GM18519 (cell line): ENCODE measurements at regions not wholly inside any gene's neighbourhood (a gene's known extent, or its start where the extent isn't known, plus 50 kb on each side); places are given as distances from the start of the nearest gene placed in this dataset.

ENCODE experiments used
- ATAC-seq: cut with Tn5 transposase; IDR thresholded peaks from one replicate; pipeline ENCODE4 v1.9.1; 2021; ENCODE audit warnings: mild to moderate bottlenecking, moderate library complexity; ENCODE audit not compliant: unreplicated experiment, low FRiP score

- ATAC-seq, result peak; percentile 44
Observed at GRCh38 chr1:98051065-98051675, 130.3 kb upstream of the DPYD start.

GRCh38 chr1:98049370-98050135 is 128.7 kb upstream of the DPYD start:
- ATAC-seq, result no peak

GRCh38 chr1:98048751-98049325 is 128.0 kb upstream of the DPYD start:
- ATAC-seq, result no peak

- peak; percentile 51 for ATAC-seq
Observed at GRCh38 chr1:98048244-98048643, 127.4 kb upstream of the DPYD start.

- no peak for ATAC-seq
Observed at GRCh38 chr1:98047171-98047570, 126.3 kb upstream of the DPYD start.

- ATAC-seq, result no peak
Observed at GRCh38 chr1:98045767-98046641, 125.2 kb upstream of the DPYD start.

- no peak for ATAC-seq
Observed at GRCh38 chr1:98045211-98045766, 124.5 kb upstream of the DPYD start.

- ATAC-seq, result no peak
Observed at GRCh38 chr1:98044766-98045165, 123.9 kb upstream of the DPYD start.

- no peak for ATAC-seq
Observed at GRCh38 chr1:98044071-98044697, 123.3 kb upstream of the DPYD start.

- ATAC-seq, result no peak
Observed at GRCh38 chr1:98035602-98036002, 114.8 kb upstream of the DPYD start.

GRCh38 chr1:98034505-98034904 is 113.7 kb upstream of the DPYD start:
- no peak for ATAC-seq

- no peak for ATAC-seq
Observed at GRCh38 chr1:98032958-98033357, 112.1 kb upstream of the DPYD start.

- ATAC-seq, result no peak
Observed at GRCh38 chr1:98030976-98031375, 110.1 kb upstream of the DPYD start.

- no peak for ATAC-seq
Observed at GRCh38 chr1:98030483-98030882, 109.6 kb upstream of the DPYD start.

- ATAC-seq, result no peak
Observed at GRCh38 chr1:98028800-98029199, 108.0 kb upstream of the DPYD start.

- no peak for ATAC-seq
Observed at GRCh38 chr1:98027103-98027705, 106.4 kb upstream of the DPYD start.

- ATAC-seq, result no peak
Observed at GRCh38 chr1:98025858-98026257, 105.0 kb upstream of the DPYD start.

- ATAC-seq, result no peak
Observed at GRCh38 chr1:98021126-98021525, 100.3 kb upstream of the DPYD start.

- no peak for ATAC-seq
Observed at GRCh38 chr1:98019747-98020146, 98.9 kb upstream of the DPYD start.

- no peak for ATAC-seq
Observed at GRCh38 chr1:98018074-98018473, 97.2 kb upstream of the DPYD start.
